ENCODE measurements at regions not wholly inside any gene's neighbourhood (a gene's known extent, or its start where the extent isn't known, plus 50 kb on each side); places are given as distances from the start of the nearest gene placed in this dataset.
"Not testable (repeated sequence)": the region's sequence is repeated elsewhere in the genome, so short reads cannot be mapped to it uniquely, and the experiment has no call there.

DNA sequence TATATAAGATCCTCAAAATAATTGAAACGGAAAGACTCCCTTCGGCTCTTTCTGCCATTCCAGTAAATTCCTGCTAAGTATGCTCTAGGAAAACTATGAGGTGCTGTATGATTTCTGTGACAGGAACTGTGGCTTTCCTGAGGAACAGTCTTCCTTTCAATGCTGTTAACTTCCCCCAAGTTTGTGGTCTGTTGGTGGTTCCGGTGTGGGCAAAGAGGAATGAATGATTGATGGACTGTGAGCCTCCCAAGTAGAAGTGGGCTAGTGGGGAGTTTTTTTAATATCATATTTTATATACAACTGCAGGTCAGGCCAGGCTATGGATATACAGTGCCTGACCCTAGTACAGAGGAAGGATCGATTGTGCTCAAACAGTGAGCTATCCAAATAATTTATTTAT is 560.7 kb upstream of the RBFOX1 start:
- no peak for DNase-seq (ENCODE audit: low read depth in 4 of 4, low spot score in 3 of 4)

DNA sequence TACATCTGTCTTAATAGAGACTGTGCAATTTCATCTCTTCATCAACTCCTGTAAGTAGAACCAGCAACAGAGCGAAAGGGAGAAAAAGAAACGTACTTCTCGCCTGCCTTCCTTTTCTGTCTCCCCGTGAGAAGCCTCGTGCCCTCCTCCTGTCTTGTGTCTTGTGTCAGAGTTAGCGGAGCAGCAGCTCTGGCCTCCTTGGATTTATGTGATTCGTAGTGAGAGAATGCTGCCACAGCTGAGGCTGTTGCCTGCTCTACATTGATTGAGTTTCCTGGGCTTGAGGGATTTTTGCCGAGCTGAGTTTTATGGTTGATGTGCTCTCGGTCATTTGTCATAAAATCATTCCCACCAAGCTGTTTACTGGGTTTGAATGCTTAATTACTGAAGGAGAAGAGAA is 579.1 kb upstream of the RBFOX1 start:
- DNase-seq (ENCODE audit: low read depth in 4 of 4, low spot score in 3 of 4): no peak

DNA sequence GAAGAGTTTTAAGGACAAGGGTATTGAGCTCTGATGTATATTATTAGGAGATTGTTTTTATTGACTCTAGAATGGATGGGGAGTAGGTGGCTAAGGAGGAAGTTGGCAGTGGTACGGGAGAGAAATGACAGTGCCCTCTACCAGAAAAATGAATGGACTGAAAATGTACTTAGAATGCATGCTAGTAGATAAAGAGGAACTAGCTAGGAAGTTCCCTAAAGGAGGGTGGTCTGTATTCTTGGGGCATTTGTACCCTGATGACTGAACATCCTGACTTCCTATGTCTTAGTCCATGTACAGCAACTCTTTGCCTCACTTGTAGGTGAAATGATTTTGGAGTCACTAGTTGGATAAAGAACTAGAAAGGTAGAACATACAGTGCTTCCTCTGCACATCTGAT is 581.5 kb upstream of the RBFOX1 start:
- DNase-seq (ENCODE audit: low read depth in 4 of 4, low spot score in 3 of 4): no peak

DNA sequence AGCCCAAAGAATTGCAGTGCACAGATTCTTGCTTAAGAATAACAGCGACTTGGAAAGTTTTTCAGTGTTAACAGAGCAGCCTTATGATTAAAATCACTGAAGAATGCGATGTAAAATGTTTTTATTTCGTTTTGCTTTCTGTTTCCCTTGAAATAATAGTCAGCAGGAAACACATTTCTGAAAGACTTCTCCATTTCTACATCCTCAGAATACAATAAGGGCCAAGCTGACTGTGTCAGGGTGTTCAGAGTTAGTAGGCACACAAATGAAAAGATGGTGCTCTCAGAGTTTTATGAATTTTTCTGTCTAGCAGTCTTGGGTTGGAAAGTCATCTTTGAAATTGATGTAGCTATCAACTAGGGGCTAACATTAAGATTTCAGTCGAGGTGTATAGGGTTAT is 582.9 kb upstream of the RBFOX1 start:
- no peak for DNase-seq (ENCODE audit: low read depth in 4 of 4, low spot score in 3 of 4)

DNA sequence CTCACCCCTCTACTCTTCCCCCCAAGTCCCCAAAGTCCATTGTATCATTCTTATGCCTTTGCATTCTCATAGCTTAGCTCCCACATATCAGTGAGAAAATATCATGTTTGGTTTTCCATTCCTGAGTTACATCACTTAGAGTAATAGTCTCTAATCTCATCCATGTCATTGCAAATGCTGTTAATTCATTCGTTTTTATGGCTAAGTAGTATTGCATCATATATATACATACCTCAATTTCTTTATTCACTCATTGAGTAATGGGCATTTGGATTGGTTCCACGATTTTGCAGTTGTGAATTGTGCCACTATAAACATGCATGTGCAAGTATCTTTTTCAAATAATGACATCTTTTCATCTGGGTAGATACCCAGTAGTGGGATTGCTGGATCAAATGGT is 596.3 kb upstream of the RBFOX1 start:
- not testable (repeated sequence) for DNase-seq (ENCODE audit: low read depth in 4 of 4, low spot score in 3 of 4)

DNA sequence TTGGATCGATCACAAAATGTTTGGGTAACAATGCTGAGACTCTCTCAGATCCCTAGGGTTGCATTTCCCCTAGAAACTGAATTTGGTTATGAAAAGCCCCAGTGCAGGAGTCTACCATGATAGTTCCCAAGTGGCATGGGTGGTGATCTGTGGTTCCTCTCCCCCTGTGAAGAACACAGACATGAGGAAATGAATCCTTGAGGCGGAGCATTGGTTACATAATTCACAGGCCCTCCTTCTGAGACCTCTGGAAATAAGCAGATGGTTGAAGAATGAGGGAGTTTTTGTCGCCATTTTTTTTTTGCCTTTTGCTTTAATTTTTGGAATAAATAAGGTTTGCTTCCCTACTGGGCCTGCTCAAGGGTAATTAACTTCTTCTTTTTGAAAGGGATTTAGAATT is 597.0 kb upstream of the RBFOX1 start:
- DNase-seq (ENCODE audit: low read depth in 4 of 4, low spot score in 3 of 4): no peak

DNA sequence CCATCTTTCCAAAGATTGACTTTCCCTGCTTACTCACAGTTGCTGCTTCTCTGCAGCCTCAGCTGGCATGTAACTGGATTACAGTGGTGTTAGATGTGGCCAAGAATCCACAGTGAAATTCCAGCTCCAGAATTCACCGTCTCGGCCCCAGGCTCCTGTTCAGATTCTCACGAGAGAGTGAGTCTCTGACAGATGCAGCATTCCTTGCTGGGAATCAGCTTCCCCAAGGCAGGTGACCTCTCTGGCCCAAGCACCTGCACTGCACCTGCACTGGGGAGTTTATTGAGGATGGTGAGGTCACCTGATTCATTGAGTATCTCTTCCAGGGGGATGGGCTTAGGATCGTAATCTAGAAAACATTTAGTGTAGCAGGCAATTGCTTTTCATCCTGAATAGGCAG is 600.5 kb upstream of the RBFOX1 start:
- DNase-seq (ENCODE audit: low read depth in 4 of 4, low spot score in 3 of 4): no peak

DNA sequence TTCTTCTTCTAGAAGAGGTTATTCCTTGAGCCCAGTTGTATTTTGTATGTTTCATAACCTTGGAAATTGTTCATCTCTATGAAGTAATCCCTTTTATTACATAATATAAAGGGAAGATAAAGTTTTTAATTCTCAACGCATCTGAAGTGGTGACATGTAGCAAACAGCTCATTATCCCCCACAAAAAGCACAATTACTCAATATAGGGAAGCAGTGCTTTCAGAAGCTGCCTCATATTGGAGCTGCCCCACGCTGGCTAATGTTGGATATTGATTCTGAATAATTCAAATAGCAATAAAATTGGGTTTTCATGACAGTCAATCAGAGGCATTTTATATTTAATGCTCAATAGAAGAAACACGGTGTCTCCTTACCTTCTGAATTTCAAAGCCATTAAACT is 604.3 kb upstream of the RBFOX1 start:
- DNase-seq (ENCODE audit: low read depth in 4 of 4, low spot score in 3 of 4): no peak

DNA sequence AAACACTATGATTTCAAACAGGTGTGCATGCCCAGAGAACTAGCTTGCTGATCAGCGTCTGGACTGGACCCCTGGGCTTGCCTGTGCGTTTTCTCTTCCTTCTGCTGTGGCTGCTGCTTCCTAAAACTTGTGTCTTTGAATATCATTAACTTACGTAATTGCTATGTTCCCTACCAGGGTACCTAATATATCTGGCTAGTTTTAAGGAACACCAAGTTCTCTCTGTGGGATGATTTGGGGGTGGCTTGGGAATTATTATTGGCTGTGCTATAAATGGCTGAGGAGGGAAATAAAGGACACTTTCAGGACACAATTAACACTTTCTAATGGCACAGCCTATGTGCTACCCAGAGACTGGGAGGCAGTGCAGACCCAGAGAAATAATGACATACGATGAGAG is 606.0 kb upstream of the RBFOX1 start:
- no peak for DNase-seq (ENCODE audit: low read depth in 4 of 4, low spot score in 3 of 4)

DNA sequence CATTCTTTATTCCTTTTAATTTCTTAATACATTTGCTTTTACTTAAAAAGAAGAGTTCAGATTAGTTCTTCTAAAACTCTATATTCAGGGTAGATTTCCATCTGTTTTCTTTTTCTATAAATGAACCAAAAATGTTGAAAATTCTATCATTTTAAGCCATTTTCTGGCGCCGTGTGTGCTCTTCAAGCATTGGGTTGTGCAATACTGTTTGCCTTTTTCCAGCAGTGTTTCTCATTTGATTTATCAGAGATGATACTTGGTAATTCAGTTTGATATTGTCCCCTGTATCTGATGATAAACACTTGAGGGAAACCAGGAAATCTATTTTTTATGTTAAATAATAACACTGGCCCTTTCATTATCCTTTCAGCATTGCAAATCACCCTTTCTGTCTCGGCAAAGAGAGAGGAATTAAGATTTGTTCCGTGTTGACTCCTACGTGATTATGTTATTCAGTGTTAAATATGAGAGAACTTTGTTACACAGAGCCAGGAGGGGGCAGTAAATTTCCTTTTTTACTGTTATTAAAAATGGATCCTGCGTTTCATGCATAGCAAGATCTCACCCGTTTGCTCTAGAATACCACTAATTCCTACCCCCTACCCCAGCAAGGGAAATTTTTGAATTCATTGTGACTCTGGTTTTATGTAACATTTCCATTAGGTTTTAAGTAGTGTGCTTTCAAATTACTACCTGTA is 606.9 kb upstream of the RBFOX1 start:
- DNase-seq (ENCODE audit: low read depth in 4 of 4, low spot score in 3 of 4): peak in 1 of 4 donors; percentile 6

DNA sequence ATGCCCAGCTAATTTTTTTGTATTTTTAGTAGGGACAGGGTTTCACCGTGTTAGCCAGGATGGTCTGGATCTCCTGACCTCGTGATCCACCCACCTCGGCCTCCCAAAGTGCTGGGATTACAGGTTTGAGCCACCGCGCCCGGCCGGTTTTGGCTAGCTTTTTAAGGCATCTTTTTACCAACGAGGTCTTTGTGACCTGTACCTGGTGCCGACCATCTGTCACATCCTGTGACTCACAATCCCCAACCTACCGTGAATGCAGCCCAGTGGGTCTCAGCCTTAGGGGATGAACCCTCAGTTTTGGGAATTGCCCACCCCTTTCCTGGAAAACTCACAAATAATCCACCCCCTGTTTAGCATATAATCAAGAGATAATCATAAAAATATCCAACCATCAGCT is 607.4 kb upstream of the RBFOX1 start:
- DNase-seq (ENCODE audit: low read depth in 4 of 4, low spot score in 3 of 4): not testable (repeated sequence)

DNA sequence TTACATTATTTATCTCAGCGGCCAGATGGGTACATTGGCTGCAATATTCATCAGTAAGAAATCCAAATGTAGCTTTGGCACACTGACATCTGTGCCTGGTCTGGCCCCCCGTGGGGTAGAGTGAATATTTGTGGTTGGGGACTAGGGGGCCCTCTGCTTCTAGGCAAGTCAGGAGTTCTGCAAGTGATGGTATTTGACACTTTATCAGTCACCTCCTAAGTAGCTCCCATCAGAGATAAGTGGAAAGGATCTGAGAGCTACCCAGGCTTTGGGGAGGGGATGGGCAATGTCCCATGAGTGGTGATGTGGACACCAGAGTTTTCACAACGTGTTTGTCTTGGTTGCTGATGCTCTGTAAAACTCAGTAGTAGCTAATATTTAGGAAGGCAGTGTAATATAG is 609.9 kb upstream of the RBFOX1 start:
- no peak for DNase-seq (ENCODE audit: low read depth in 4 of 4, low spot score in 3 of 4)

DNA sequence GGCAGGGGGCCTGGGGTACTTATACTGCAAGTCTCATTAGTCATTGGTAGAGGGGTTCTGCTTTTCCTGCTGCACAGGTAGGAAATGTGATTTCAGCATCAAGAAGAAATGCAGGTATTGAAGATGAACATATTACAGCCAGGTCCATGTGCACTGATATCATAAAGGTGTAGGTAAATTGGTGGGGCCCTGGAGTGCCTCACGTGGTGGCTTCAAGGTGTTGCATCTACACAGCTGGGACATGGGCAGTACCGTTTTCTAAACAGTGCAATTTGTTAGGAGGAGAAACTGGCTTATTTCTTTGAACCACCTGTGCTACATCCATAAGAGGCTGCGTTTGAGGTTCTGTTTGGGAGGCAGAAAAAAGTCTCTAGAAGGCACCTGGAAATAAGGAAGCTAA is 618.1 kb upstream of the RBFOX1 start:
- DNase-seq (ENCODE audit: low read depth in 4 of 4, low spot score in 3 of 4): no peak

DNA sequence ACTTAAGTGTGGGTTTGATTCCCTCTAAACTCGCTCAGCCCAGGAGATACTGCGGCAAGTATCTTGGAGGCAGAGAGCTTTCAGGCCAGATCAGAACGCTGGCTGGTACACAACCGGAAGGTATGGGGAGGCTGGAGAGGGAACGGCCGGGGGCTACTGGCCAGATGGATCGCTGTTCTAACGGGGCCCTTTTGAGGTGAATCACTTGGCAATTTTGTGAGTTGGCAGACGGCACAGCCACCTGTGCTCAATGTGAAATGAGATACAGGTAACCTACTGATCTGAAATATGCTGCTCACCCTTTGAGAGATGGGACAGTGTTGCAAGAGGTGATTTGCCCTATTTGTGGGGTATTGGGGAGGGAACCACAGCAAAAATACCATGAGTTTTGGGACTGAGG is 622.9 kb upstream of the RBFOX1 start:
- DNase-seq (ENCODE audit: low read depth in 4 of 4, low spot score in 3 of 4): no peak

DNA sequence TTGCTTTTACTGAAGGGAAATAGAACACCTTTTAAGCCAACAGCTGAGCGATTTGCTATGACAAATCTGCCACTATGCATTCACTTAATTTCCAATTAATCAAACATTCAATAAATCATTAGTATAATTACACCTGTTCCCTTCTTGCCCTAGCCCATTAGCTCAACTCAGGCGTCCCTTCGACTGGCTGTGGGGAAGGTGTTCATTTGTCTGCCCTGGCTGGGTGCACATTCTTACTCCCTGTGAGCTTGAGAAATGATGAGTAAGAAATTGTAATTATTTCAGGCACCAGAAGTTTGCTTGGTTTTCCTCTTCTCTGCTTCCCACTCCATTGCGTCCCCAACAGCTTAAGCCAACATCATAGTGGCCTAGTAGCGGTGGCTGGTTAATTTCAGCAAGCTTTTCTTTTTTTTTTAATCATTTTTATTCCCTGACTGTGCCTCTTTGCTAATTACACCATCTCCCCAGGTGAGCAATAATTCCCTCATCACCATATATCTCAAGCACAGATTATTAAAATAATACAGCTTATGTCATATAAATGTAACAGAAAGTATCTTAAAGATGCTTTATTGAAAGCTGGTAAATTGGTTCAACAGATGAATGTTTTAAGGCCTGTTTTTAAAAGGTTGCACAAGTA is 623.9 kb upstream of the RBFOX1 start:
- DNase-seq (ENCODE audit: low read depth in 4 of 4, low spot score in 3 of 4): no peak

DNA sequence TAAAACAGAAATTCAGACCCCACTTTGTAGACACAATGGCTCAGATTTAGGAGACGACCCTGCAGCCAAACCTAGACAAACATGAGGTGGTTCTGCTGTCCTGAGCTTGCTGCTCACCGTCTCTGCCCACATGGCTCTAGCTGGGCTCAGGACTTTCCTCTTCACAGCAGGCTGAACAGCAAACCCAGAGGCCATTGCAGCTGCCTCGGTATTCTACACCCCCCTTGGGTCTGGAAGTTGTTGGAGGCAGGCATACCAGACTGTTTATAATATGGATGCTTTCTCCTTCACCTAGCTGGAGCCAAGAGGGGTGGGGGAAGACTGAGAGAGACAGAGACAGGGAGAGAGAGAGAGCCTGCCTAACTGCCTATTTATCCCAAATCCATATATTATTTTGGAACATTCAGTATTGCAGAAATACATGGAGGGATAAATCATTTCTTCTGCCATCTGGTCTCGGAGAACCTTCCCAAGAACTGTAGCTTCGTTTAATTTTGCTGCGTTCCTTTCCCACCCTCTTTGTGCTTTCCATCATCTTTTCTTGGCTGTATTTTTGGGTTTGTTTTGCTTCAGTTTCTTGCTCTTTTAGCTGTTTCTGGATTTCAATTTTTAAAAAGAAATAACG is 628.2 kb upstream of the RBFOX1 start:
- DNase-seq (ENCODE audit: low read depth in 4 of 4, low spot score in 3 of 4): no peak

DNA sequence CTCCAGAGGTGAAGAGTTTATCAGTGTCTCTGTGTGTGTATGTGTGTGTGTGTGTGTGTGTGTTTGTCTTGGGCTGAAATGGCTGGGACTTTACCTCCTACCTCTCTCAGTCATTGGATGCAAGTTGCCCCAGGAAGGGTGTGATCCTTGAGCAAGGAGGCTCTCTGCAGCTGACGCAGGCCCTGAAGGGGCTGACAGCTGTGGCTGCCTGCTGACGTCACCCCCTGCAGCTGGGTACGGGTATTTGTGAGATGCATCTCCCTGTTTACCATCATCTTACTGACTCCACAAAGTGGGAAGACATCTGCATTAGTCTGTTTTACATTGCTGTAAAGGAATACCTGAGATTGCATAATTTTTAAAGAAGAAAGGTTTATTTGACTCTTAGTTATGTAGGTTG is 631.5 kb upstream of the RBFOX1 start:
- DNase-seq (ENCODE audit: low read depth in 4 of 4, low spot score in 3 of 4): no peak

DNA sequence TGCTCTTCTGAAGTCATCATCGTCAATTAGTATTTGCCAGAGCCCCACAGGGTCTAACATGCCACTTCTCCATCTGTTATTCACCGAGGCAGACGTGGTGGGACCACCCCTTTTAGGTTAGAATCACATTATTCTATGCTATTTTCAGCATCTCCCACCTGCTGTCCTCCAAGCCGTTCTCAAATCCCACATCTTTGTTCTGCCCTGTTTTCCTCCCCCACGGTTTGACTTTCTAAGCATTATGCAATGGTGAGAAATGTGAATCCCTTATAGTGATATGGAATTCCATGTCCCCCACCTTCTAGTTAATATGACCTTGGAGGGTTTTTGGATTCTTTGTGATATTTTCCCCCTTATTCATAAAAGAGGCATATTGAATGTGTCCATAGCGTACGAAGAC is 634.1 kb upstream of the RBFOX1 start:
- DNase-seq (ENCODE audit: low read depth in 4 of 4, low spot score in 3 of 4): no peak

DNA sequence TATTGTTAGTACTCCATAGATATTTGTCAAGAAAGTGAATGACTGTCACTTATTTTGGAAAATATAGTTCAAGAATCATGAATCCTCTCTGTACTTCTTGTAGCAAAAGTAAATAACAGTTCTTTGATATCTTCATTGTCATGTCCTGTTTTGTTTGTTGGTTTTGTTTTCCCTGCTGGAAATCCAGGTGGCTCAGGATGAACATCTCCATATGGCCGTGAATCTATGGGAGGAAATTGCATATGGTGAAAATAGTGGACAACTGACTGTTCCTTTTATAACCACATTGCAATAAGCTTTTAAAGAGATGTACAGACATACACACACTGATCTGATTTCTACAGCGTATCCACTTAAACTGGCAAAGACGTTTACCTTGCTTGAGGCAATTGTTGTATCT is 637.0 kb upstream of the RBFOX1 start:
- no peak for DNase-seq (ENCODE audit: low read depth in 4 of 4, low spot score in 3 of 4)

DNA sequence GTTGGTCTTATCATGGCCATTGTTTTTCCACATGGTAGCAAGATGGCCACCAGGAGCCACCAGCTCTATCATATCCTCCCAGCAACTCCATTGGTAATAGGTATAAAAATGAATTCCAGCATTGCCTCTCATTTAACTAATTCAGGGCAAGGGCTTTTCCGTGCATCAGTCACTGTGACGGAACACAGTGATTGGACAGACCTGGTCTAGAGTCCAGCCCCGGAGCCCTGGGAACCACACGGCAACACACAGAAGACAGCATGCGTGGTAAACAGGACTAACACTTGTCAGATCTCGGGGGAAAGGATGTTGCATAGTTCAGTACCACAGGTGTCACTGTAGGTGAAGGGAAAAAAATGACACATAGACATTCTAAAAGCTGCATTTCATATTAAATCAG is 638.0 kb upstream of the RBFOX1 start:
- no peak for DNase-seq (ENCODE audit: low read depth in 4 of 4, low spot score in 3 of 4)

DNA sequence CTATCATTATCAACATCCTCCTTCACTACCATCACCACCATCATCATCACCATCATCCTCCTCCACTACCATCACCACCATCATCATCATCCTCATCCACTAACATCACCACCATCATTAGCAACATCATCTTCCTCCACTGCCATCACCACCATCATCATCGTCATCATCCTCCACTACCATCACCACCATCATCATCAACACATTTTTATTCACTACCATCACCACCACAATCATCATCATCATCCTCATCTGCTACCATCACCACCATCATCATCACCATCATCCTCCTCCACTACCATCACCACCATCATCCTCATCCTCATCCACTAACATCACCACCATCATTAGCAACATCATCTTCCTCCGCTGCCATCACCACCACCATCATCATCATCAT is 639.2 kb upstream of the RBFOX1 start:
- not testable (repeated sequence) for DNase-seq (ENCODE audit: low read depth in 4 of 4, low spot score in 3 of 4)

DNA sequence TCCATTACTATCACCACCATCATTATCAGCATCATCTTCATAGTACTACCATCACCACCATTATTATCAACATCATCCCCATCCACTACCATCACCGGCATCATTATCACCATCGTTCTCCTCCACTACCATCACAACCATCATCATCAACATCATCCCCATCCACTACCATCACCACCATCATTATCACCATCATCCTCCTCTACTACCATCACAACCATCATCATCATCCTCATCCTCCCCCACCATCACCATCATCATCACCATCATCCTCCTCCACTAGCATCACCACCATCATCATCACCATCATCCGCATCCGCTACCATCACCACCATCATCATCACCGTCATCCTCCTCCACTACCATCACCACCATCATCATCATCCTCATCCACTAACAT is 639.8 kb upstream of the RBFOX1 start:
- no peak for DNase-seq (ENCODE audit: low read depth in 4 of 4, low spot score in 3 of 4)
